GM12878 (cell line): ENCODE measurements at regions not wholly inside any gene's neighbourhood (a gene's known extent, or its start where the extent isn't known, plus 50 kb on each side); places are given as distances from the start of the nearest gene placed in this dataset.

Source experiments
- ATAC-seq: fragments of 200-7000 bp; cut with Tn5 transposase; 3 replicates; pipeline ENCODE4 v1.9.1; 2020; ENCODE audit warnings: mild to moderate bottlenecking, moderate library complexity
- BruUV-seq: library from RNA; stranded (reverse); fragments of 400-500 nt; replicated peaks from 2 replicates; lab custom pipeline; 2021; lab: Mats Ljungman, UMichigan
- CTCF ChIA-PET: fragments of 300-600 bp; sonication (Branson Sonifier 250); formaldehyde crosslinking; extraction: SDS; loops from one replicate; lab custom pipeline; 2021; ENCODE audit warnings: inconsistent platforms; lab: Yijun Ruan, JAX
- POLR2A ChIA-PET: fragments of 350-600 bp; formaldehyde crosslinking; extraction: SDS; loops from one replicate; lab custom pipeline; 2021; ENCODE audit warnings: inconsistent platforms; lab: Charles Lee
- RAD21 ChIA-PET: fragments of 300-600 bp; sonication (Branson Sonifier 250); formaldehyde crosslinking; loops from one replicate; lab custom pipeline; 2023; ENCODE audit warnings: antibody characterized with exemption; ENCODE audit not compliant: unreplicated experiment; lab: Charles Lee
- SMC1A ChIA-PET: fragments of 300-600 bp; sonication (Branson Sonifier 250); formaldehyde crosslinking; loops from one replicate; lab custom pipeline; 2023; ENCODE audit not compliant: unreplicated experiment, uncharacterized antibody; lab: Charles Lee
- DNase-seq: peaks from one replicate; pipeline ENCODE4 v3.0.0-alpha.2; 2011; ENCODE audit warnings: low read depth, low spot score
- FAIRE-seq: peaks from 3 replicates; lab custom pipeline; 2011; peaks lifted over from hg19 to GRCh38; lab: Jason Lieb, UNC
- H2AFZ ChIP-seq: 2 replicates; pipeline ENCODE4 v1.6.0; 2011; ENCODE audit warnings: low read depth, low read length, control low read depth; ENCODE audit not compliant: control insufficient read depth
- H3K27ac ChIP-seq: 2 replicates; pipeline ENCODE4 v1.5.1; 2011; ENCODE audit warnings: control low read depth; ENCODE audit not compliant: control insufficient read depth, insufficient read depth
- H3K27me3 ChIP-seq, 2 experiments: replicated peaks in 1 of 2; 2 replicates each; pipeline versions ENCODE4 v1.6.0 to v1.6.1; 2011; ENCODE audit warnings: low read length in 1 of 2; ENCODE audit not compliant: control insufficient read depth in 2 of 2, insufficient read depth in 2 of 2
- H3K36me3 ChIP-seq, 2 experiments: 2 replicates each; pipeline ENCODE4 v1.5.1; 2011; ENCODE audit warnings: low read length in 1 of 2; ENCODE audit not compliant: control insufficient read depth in 2 of 2, insufficient read depth in 2 of 2
- H3K4me1 ChIP-seq: 2 replicates; pipeline ENCODE4 v1.6.1; 2011; ENCODE audit warnings: mild to moderate bottlenecking, low read length, moderate library complexity, mixed read lengths; ENCODE audit not compliant: control insufficient read depth, insufficient read depth
- H3K4me2 ChIP-seq: 2 replicates; pipeline ENCODE4 v1.6.0; 2011; ENCODE audit warnings: control low read depth; ENCODE audit not compliant: control insufficient read depth, insufficient read depth
- H3K4me3 ChIP-seq: fragments of 200-600 bp; sonication (generic); 2 replicates; pipeline ENCODE4 v1.5.1; 2016
- H3K79me2 ChIP-seq: 2 replicates; pipeline ENCODE4 v1.6.0; 2011; ENCODE audit warnings: low read length; ENCODE audit not compliant: control insufficient read depth, insufficient read depth
- H3K9ac ChIP-seq: 2 replicates; pipeline ENCODE4 v1.8.0; 2011; ENCODE audit warnings: low read length, control low read depth, mixed read lengths; ENCODE audit not compliant: control insufficient read depth, insufficient read depth
- H3K9me3 ChIP-seq: replicated peaks from 3 replicates; pipeline ENCODE4 v1.5.1; 2011; ENCODE audit warnings: mild to moderate bottlenecking, low read length; ENCODE audit not compliant: control insufficient read depth, insufficient read depth
- H4K20me1 ChIP-seq: 2 replicates; pipeline ENCODE4 v1.6.0; 2011; ENCODE audit not compliant: control insufficient read depth, insufficient read depth
- CBX5 ChIP-seq: sonication (generic); IDR thresholded peaks from 2 replicates; pipeline ENCODE4 v1.6.1; 2016; ENCODE audit warnings: low read depth, moderate library complexity, mild to moderate bottlenecking, inconsistent platforms
- EGR1 ChIP-seq, 2 experiments: IDR thresholded peaks; 1 replicate in 1 of 2; 2 replicates in 1 of 2; pipeline ENCODE4 v1.6.1; 2011 to 2012; ENCODE audit warnings: low read depth in 2 of 2, low read length in 2 of 2, borderline replicate concordance in 1 of 2, mild to moderate bottlenecking in 1 of 2, moderate library complexity in 1 of 2
- EP300 ChIP-seq, 2 experiments: fragments of 150-350 bp in 1 of 2; IDR thresholded peaks; 2 replicates each; pipeline ENCODE4 v1.6.1; 2011 to 2012; ENCODE audit warnings: low read depth in 2 of 2, low read length in 2 of 2, borderline replicate concordance in 1 of 2, improper control_type of control experiment in 1 of 2, inconsistent platforms in 1 of 2; ENCODE audit not compliant: control insufficient read depth in 1 of 2
- GABPA ChIP-seq: IDR thresholded peaks from 2 replicates; pipeline ENCODE4 v1.6.1; 2014; ENCODE audit warnings: antibody characterized with exemption, low read depth, mild to moderate bottlenecking, inconsistent platforms
- HDAC6 ChIP-seq: fragments of 200-600 bp; sonication (generic); IDR thresholded peaks from one replicate; pipeline ENCODE4 v1.8.0; 2017; ENCODE audit warnings: antibody characterized with exemption; ENCODE audit not compliant: unreplicated experiment
- IKZF2 ChIP-seq, 2 experiments: fragments of 450-650 bp; IDR thresholded peaks; 2 replicates each; pipeline ENCODE4 v1.6.1; 2017; ENCODE audit warnings: mild to moderate bottlenecking in 2 of 2, moderate library complexity in 2 of 2
- MTA2 ChIP-seq: fragments of 450-650 bp; IDR thresholded peaks from 2 replicates; pipeline ENCODE4 v1.6.1; 2016; ENCODE audit warnings: low read depth, mild to moderate bottlenecking, moderate library complexity
- POLR2A ChIP-seq: IDR thresholded peaks from 2 replicates; pipeline ENCODE4 v1.6.1; 2011; ENCODE audit warnings: low read depth, mild to moderate bottlenecking, low read length
- SMARCA5 ChIP-seq: fragments of 450-650 bp; IDR thresholded peaks from 2 replicates; pipeline ENCODE4 v1.6.1; 2017; ENCODE audit warnings: mild to moderate bottlenecking
- SREBF1 ChIP-seq: IDR thresholded peaks from 2 replicates; pipeline ENCODE4 v1.6.1; 2012; ENCODE audit warnings: mild to moderate bottlenecking, low read length
- TBL1XR1 ChIP-seq: IDR thresholded peaks from 2 replicates; pipeline ENCODE4 v1.6.1; 2012; ENCODE audit warnings: low read depth, low read length, improper control_type of control experiment
- TCF12 ChIP-seq: IDR thresholded peaks from 2 replicates; pipeline ENCODE4 v1.6.1; 2011; ENCODE audit warnings: low read depth, mild to moderate bottlenecking, low read length
- TCF7 ChIP-seq: IDR thresholded peaks from 2 replicates; pipeline ENCODE4 v1.6.1; 2014; ENCODE audit warnings: antibody characterized with exemption, borderline replicate concordance
- YY1 ChIP-seq: IDR thresholded peaks from 2 replicates; pipeline ENCODE4 v1.6.1; 2011; ENCODE audit warnings: low read depth, mild to moderate bottlenecking, low read length
- WGBS: methylation state at CpG from one replicate; pipeline ENCODE4 v1.1.6; 2016; ENCODE audit warnings: low lambda C conversion rate; ENCODE audit not compliant: insufficient replicate concordance, insufficient coverage; ENCODE audit errors: missing lambda C conversion rate; 5-methylcytosine and 5-hydroxymethylcytosine counted together
- in situ Hi-C: fragments of 300-500 bp; cut with MboI; formaldehyde crosslinking; loops from 9 replicates; pipeline ENCODE4 v1.14.3; 2018; ENCODE audit warnings: mixed read lengths
- intact Hi-C: fragments of 100-400 bp; cut with micrococcal nuclease; formaldehyde crosslinking; loops from one replicate; pipeline ENCODE4 v1.14.2; 2022; ENCODE audit not compliant: unreplicated experiment
- TF ChIP-seq, protein P1 (sequence below): IDR thresholded peaks from 2 replicates; pipeline ENCODE4 v1.6.1; 2012; ENCODE audit warnings: improper control_type of control experiment, low read depth, low read length; ENCODE audit not compliant: insufficient replicate concordance
- TF ChIP-seq, protein P2 (sequence below): IDR thresholded peaks from 2 replicates; pipeline ENCODE4 v1.6.1; 2012; ENCODE audit warnings: mild to moderate bottlenecking, low read depth, low read length
- TF ChIP-seq, protein P3 (sequence below): IDR thresholded peaks from 2 replicates; pipeline ENCODE4 v1.6.1; 2012; ENCODE audit warnings: low read length, inconsistent platforms

DNA sequence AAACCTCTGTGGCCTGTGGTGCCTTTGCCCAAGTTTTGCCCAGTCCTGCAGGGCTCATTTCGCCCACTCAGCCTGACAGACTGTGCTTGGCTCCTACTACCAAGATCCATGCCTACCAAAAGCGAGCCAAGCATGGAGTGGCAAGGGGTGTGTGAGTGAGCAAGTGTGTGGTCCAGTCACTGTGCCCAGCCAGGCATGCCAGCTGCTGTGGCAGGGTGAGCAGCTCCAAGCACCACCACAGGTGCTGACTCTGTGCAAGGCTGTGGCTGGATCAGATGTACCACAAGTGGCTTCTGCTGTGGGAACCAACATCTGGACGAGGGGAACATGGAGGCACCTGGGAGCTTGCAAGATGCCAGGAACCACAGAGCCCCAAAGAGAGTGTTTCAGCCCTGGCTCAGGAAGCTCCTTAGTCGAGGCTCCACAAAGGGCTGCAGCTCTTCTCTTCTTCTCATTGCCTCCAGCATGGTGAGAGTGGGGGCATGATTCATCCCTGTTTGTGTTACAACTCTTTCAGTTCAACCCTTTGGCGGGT lies 1564.2 kb upstream of the MIR17HG start:
- DNase-seq (no peak), FAIRE-seq (no peak), ATAC-seq (peak; percentile 30)
- ChIA-PET CTCF (no interaction called here), POLR2A (no interaction called here), RAD21 (no interaction called here), SMC1A (no interaction called here)
- Histone ChIP-seq H3K27me3 (no peaks in the 10 kb centered on the region), H3K4me1 (no peaks in the 10 kb centered on the region), H3K4me2 (no peak overlapping the region), H3K79me2 (no peaks in the 10 kb centered on the region), H3K36me3 (no peaks in the 10 kb centered on the region), H2AFZ (no peak overlapping the region), H3K9ac (no peak overlapping the region), H3K27ac (no peak overlapping the region), H3K9me3 (no peaks in the 10 kb centered on the region), H3K4me3 (no peak overlapping the region), H4K20me1 (no peaks in the 10 kb centered on the region)
- in situ Hi-C loops (no loop called here), intact Hi-C loops (no loop called here)
- BruUV-seq: no TSS peak
- 0% methylated on average over 5 of the region's 5 CpGs for WGBS
- no peak for TF ChIP-seq HDAC6
- TF ChIP-seq TCF7: no peak
- no peak for TF ChIP-seq SREBF1
- TF ChIP-seq EP300 (IDR thresholded peaks at IDR 0.05; ENCODE audit: borderline replicate concordance in 1 of 2, control insufficient read depth in 1 of 2, low read depth in 2 of 2, low read length in 2 of 2): no peak
- no peak for TF ChIP-seq EGR1 (IDR thresholded peaks at IDR 0.05; ENCODE audit: borderline replicate concordance in 1 of 2, low read depth in 2 of 2, low read length in 2 of 2)
- TF ChIP-seq TCF12: no peak
- TF ChIP-seq, protein P1, sequence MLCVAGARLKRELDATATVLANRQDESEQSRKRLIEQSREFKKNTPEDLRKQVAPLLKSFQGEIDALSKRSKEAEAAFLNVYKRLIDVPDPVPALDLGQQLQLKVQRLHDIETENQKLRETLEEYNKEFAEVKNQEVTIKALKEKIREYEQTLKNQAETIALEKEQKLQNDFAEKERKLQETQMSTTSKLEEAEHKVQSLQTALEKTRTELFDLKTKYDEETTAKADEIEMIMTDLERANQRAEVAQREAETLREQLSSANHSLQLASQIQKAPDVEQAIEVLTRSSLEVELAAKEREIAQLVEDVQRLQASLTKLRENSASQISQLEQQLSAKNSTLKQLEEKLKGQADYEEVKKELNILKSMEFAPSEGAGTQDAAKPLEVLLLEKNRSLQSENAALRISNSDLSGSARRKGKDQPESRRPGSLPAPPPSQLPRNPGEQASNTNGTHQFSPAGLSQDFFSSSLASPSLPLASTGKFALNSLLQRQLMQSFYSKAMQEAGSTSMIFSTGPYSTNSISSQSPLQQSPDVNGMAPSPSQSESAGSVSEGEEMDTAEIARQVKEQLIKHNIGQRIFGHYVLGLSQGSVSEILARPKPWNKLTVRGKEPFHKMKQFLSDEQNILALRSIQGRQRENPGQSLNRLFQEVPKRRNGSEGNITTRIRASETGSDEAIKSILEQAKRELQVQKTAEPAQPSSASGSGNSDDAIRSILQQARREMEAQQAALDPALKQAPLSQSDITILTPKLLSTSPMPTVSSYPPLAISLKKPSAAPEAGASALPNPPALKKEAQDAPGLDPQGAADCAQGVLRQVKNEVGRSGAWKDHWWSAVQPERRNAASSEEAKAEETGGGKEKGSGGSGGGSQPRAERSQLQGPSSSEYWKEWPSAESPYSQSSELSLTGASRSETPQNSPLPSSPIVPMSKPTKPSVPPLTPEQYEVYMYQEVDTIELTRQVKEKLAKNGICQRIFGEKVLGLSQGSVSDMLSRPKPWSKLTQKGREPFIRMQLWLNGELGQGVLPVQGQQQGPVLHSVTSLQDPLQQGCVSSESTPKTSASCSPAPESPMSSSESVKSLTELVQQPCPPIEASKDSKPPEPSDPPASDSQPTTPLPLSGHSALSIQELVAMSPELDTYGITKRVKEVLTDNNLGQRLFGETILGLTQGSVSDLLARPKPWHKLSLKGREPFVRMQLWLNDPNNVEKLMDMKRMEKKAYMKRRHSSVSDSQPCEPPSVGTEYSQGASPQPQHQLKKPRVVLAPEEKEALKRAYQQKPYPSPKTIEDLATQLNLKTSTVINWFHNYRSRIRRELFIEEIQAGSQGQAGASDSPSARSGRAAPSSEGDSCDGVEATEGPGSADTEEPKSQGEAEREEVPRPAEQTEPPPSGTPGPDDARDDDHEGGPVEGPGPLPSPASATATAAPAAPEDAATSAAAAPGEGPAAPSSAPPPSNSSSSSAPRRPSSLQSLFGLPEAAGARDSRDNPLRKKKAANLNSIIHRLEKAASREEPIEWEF: no peak
- no peak for TF ChIP-seq CBX5
- TF ChIP-seq IKZF2 (IDR thresholded peaks at IDR 0.05): no peak
- no peak for TF ChIP-seq TBL1XR1
- TF ChIP-seq, protein P2, sequence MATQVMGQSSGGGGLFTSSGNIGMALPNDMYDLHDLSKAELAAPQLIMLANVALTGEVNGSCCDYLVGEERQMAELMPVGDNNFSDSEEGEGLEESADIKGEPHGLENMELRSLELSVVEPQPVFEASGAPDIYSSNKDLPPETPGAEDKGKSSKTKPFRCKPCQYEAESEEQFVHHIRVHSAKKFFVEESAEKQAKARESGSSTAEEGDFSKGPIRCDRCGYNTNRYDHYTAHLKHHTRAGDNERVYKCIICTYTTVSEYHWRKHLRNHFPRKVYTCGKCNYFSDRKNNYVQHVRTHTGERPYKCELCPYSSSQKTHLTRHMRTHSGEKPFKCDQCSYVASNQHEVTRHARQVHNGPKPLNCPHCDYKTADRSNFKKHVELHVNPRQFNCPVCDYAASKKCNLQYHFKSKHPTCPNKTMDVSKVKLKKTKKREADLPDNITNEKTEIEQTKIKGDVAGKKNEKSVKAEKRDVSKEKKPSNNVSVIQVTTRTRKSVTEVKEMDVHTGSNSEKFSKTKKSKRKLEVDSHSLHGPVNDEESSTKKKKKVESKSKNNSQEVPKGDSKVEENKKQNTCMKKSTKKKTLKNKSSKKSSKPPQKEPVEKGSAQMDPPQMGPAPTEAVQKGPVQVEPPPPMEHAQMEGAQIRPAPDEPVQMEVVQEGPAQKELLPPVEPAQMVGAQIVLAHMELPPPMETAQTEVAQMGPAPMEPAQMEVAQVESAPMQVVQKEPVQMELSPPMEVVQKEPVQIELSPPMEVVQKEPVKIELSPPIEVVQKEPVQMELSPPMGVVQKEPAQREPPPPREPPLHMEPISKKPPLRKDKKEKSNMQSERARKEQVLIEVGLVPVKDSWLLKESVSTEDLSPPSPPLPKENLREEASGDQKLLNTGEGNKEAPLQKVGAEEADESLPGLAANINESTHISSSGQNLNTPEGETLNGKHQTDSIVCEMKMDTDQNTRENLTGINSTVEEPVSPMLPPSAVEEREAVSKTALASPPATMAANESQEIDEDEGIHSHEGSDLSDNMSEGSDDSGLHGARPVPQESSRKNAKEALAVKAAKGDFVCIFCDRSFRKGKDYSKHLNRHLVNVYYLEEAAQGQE: no peak
- TF ChIP-seq MTA2: no peak
- TF ChIP-seq, protein P3, sequence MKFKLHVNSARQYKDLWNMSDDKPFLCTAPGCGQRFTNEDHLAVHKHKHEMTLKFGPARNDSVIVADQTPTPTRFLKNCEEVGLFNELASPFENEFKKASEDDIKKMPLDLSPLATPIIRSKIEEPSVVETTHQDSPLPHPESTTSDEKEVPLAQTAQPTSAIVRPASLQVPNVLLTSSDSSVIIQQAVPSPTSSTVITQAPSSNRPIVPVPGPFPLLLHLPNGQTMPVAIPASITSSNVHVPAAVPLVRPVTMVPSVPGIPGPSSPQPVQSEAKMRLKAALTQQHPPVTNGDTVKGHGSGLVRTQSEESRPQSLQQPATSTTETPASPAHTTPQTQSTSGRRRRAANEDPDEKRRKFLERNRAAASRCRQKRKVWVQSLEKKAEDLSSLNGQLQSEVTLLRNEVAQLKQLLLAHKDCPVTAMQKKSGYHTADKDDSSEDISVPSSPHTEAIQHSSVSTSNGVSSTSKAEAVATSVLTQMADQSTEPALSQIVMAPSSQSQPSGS: no peak
- no peak for TF ChIP-seq GABPA
- TF ChIP-seq YY1: no peak
- no peak for TF ChIP-seq SMARCA5
- no peak for TF ChIP-seq POLR2A
